Panc1 (cell line): ENCODE measurements at regions not wholly inside any gene's neighbourhood (a gene's known extent, or its start where the extent isn't known, plus 50 kb on each side); places are given as distances from the start of the nearest gene placed in this dataset.

ENCODE experiments used
- ATAC-seq: fragments of 200-7000 bp; cut with Tn5 transposase; 2 replicates; pipeline ENCODE4 v1.9.1; 2020; ENCODE audit warnings: mild to moderate bottlenecking, moderate library complexity
- BruUV-seq: library from RNA; stranded (reverse); fragments of 400-500 nt; replicated peaks from 2 replicates; lab custom pipeline; 2021; lab: Mats Ljungman, UMichigan
- CTCF ChIA-PET: fragments of 300-600 bp; sonication (Branson Sonifier 250); formaldehyde crosslinking; loops from one replicate; lab custom pipeline; 2022; ENCODE audit warnings: antibody characterized with exemption; lab: Charles Lee
- POLR2A ChIA-PET: fragments of 300-600 bp; sonication (Branson Sonifier 250); formaldehyde crosslinking; loops from one replicate; lab custom pipeline; 2022; ENCODE audit warnings: antibody characterized with exemption; lab: Charles Lee
- DNase-seq: peaks from one replicate; pipeline ENCODE4 v3.0.0-alpha.2; 2010; ENCODE audit warnings: low read depth, low spot score
- H3K27ac ChIP-seq: 2 replicates; pipeline ENCODE4 v1.5.1; 2011; ENCODE audit warnings: mild to moderate bottlenecking, low read length, inconsistent platforms
- H3K27me3 ChIP-seq: fragments of 200-500 bp; sonication (Bioruptor generic); 2 replicates; pipeline ENCODE4 v1.6.0; 2014; ENCODE audit warnings: low read length, inconsistent platforms; ENCODE audit not compliant: control insufficient read depth, insufficient read depth
- H3K36me3 ChIP-seq: fragments of 200-500 bp; sonication (Bioruptor generic); 2 replicates; pipeline ENCODE4 v1.5.1; 2014; ENCODE audit warnings: inconsistent platforms, mild to moderate bottlenecking, low read length, moderate library complexity; ENCODE audit not compliant: control insufficient read depth, insufficient read depth
- H3K4me1 ChIP-seq: 2 replicates; pipeline ENCODE4 v1.5.1; 2011; ENCODE audit warnings: inconsistent platforms, mild to moderate bottlenecking, low read length, moderate library complexity; ENCODE audit not compliant: control insufficient read depth, insufficient read depth
- H3K4me3 ChIP-seq, 2 experiments: 2 replicates each; pipeline ENCODE4 v1.5.1; 2011 to 2012; ENCODE audit warnings: low read depth in 2 of 2, low read length in 2 of 2, mild to moderate bottlenecking in 2 of 2, inconsistent platforms in 1 of 2, moderate library complexity in 1 of 2
- H3K9me3 ChIP-seq: fragments of 200-500 bp; sonication (Bioruptor generic); 2 replicates; pipeline ENCODE4 v1.5.1; 2014; ENCODE audit warnings: low read depth, mild to moderate bottlenecking, inconsistent platforms, low read length, moderate library complexity; ENCODE audit not compliant: control insufficient read depth, insufficient read depth
- POLR2AphosphoS5 ChIP-seq: IDR thresholded peaks from 2 replicates; pipeline ENCODE4 v1.6.1; 2012; ENCODE audit warnings: mild to moderate bottlenecking, low read depth, low read length, moderate library complexity
- SIN3A ChIP-seq: IDR thresholded peaks from 2 replicates; pipeline ENCODE4 v1.6.1; 2012; ENCODE audit warnings: low read depth, mild to moderate bottlenecking, low read length, moderate library complexity, borderline replicate concordance; ENCODE audit not compliant: insufficient read depth
- TCF7L2 ChIP-seq: IDR thresholded peaks from 2 replicates; pipeline ENCODE4 v1.6.1; 2011; ENCODE audit warnings: mild to moderate bottlenecking, low read depth, low read length, inconsistent platforms
- in situ Hi-C: cut with HindIII; loops from 2 replicates; pipeline ENCODE4 v1.10.0; 2016; ENCODE audit warnings: low sequenced_read_pairs, low pct_unique_long_range_greater_than_20kb
- intact Hi-C: fragments of 100-400 bp; cut with micrococcal nuclease; formaldehyde crosslinking; loops from one replicate; pipeline ENCODE4 v1.10.0; 2022; ENCODE audit not compliant: unreplicated experiment
- TF ChIP-seq, protein P1 (sequence below): fragments of 450-650 bp; IDR thresholded peaks from 2 replicates; pipeline ENCODE4 v1.5.1; 2017; ENCODE audit warnings: mild to moderate bottlenecking
- TF ChIP-seq, protein P2 (sequence below), 2 experiments: IDR thresholded peaks; 2 replicates each; pipeline ENCODE4 v1.6.1; 2011 to 2012; ENCODE audit warnings: low read depth in 2 of 2, control low read depth in 1 of 2, low read length in 1 of 2, mild to moderate bottlenecking in 1 of 2, moderate library complexity in 1 of 2; ENCODE audit not compliant: insufficient read depth in 1 of 2

DNA sequence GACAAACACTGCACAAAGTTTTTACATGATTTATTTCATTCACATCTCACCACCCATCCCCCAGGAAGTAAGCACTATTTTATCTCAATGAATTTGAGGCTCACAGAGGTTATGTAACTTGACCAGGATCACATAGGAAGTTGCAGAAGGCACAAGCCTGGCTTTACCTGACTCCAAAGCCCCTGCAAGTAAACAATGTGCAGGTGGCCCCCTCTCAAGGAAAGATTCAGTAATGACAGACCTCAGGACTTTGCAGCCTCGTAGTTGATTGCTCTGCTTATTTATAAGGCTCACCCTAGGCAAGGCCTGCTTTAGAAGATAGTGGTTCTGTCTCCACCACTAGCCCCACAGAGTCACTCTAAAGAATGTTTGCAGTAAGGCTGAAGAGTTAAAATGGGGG is 79.8 kb upstream of the MDFIC2 start:
- TF ChIP-seq POLR2AphosphoS5 = no peak
- TF ChIP-seq, protein P1, sequence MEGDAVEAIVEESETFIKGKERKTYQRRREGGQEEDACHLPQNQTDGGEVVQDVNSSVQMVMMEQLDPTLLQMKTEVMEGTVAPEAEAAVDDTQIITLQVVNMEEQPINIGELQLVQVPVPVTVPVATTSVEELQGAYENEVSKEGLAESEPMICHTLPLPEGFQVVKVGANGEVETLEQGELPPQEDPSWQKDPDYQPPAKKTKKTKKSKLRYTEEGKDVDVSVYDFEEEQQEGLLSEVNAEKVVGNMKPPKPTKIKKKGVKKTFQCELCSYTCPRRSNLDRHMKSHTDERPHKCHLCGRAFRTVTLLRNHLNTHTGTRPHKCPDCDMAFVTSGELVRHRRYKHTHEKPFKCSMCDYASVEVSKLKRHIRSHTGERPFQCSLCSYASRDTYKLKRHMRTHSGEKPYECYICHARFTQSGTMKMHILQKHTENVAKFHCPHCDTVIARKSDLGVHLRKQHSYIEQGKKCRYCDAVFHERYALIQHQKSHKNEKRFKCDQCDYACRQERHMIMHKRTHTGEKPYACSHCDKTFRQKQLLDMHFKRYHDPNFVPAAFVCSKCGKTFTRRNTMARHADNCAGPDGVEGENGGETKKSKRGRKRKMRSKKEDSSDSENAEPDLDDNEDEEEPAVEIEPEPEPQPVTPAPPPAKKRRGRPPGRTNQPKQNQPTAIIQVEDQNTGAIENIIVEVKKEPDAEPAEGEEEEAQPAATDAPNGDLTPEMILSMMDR = no peak
- TF ChIP-seq TCF7L2 = no peak
- TF ChIP-seq, protein P2, sequence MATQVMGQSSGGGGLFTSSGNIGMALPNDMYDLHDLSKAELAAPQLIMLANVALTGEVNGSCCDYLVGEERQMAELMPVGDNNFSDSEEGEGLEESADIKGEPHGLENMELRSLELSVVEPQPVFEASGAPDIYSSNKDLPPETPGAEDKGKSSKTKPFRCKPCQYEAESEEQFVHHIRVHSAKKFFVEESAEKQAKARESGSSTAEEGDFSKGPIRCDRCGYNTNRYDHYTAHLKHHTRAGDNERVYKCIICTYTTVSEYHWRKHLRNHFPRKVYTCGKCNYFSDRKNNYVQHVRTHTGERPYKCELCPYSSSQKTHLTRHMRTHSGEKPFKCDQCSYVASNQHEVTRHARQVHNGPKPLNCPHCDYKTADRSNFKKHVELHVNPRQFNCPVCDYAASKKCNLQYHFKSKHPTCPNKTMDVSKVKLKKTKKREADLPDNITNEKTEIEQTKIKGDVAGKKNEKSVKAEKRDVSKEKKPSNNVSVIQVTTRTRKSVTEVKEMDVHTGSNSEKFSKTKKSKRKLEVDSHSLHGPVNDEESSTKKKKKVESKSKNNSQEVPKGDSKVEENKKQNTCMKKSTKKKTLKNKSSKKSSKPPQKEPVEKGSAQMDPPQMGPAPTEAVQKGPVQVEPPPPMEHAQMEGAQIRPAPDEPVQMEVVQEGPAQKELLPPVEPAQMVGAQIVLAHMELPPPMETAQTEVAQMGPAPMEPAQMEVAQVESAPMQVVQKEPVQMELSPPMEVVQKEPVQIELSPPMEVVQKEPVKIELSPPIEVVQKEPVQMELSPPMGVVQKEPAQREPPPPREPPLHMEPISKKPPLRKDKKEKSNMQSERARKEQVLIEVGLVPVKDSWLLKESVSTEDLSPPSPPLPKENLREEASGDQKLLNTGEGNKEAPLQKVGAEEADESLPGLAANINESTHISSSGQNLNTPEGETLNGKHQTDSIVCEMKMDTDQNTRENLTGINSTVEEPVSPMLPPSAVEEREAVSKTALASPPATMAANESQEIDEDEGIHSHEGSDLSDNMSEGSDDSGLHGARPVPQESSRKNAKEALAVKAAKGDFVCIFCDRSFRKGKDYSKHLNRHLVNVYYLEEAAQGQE (IDR thresholded peaks at IDR 0.05; ENCODE audit: insufficient read depth in 1 of 2, low read depth in 2 of 2, low read length in 1 of 2) = no peak
- TF ChIP-seq SIN3A = no peak
- intact Hi-C loops (no loop called here), in situ Hi-C loops (no loop called here)
- no peak for ATAC-seq
- Histone ChIP-seq H3K27me3 (no peaks in the 10 kb centered on the region), H3K27ac (no peak overlapping the region), H3K36me3 (no peaks in the 10 kb centered on the region), H3K9me3 (no peaks in the 10 kb centered on the region), H3K4me3 (no peak overlapping the region), H3K4me1 (no peaks in the 10 kb centered on the region)
- ChIA-PET POLR2A (no interaction called here), CTCF (no interaction called here)
- DNase-seq = no peak
- BruUV-seq = no TSS peak

DNA sequence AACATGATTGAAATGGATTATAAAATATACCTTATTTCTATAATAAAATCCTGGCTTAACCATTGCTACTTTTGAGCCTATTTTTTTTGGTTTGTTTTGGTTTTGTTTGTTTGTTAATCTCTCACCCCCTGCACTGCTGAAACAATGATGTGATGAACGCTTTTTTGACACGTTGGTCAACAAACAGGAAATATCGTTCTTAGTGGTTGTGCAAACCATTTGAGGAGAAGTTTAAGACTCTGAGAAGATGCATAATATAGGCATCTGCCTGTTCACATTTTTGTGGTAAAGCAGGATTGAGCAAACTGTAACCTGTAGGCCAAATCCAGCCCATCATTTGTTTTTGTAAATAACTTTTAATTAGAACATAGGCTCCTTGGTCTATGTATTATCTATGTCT is 75.5 kb upstream of the MDFIC2 start:
- no TSS peak for BruUV-seq
- no peaks in the 10 kb centered on the region for H3K36me3 ChIP-seq
- H3K27ac ChIP-seq = no peak overlapping the region

More for the DNA sequence above, 75.5 kb upstream of the MDFIC2 start:
- Histone ChIP-seq H3K4me1 (no peaks in the 10 kb centered on the region), H3K4me3 (no peak overlapping the region), H3K27me3 (no peaks in the 10 kb centered on the region), H3K9me3 (no peaks in the 10 kb centered on the region)
- ChIA-PET CTCF (no interaction called here), POLR2A (no interaction called here)
- no peak for ATAC-seq
- DNase-seq = no peak
- no peak for TF ChIP-seq SIN3A
- TF ChIP-seq POLR2AphosphoS5 = no peak
- TF ChIP-seq TCF7L2 = no peak
- TF ChIP-seq, protein P1 = no peak
- TF ChIP-seq, protein P2 (IDR thresholded peaks at IDR 0.05; ENCODE audit: insufficient read depth in 1 of 2, low read depth in 2 of 2, low read length in 1 of 2) = no peak
- intact Hi-C loops = no loop called here
- in situ Hi-C loops = no loop called here
